Amniotic epithelial cell (primary cell): ENCODE measurements at regions not wholly inside any gene's neighbourhood (a gene's known extent, or its start where the extent isn't known, plus 50 kb on each side); places are given as distances from the start of the nearest gene placed in this dataset.
A peak's percentile ranks its signal among the peaks of the same experiment; 100 is the strongest.

ENCODE experiments used
- DNase-seq: peaks from one replicate; pipeline ENCODE4 v3.0.0-alpha.2; 2010; ENCODE audit warnings: low read depth

DNA sequence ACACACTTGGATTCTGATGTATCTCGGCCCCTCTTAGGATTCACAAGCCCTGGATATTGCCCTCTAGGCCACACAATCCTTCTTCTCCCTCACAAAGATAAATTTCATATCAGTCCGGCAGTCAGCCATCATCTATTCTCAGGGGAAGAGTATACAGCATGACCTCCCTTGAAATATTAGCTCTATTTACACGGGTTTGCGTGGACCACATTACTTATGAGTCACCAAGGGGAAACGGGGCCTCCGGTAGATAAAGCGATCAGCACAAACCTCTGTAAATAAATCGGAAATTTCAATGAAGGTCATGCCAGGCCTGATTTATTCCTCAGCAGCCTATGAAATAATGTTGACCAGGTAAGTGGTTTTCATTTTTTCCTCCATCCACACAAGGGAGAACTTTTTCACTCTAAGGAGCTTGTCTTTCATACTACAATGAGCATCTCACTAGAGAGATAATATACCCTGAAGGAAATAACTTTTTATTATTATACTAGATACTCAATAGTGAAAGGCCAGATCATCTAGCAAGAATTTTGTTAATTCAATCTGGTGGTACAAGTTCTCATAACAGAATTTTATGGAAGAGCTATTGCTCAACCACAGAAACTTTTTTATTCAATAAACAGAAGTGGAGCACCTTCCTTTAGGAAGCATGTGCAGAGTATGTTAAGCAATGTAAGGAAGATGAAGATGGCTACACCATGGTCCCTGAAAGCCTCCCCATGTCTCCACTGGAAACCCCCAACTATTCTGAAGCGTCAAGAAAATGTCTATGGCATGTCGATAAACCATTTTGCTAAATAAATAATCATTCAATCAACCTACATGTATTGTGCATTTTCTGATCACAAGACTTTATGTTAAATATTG is 125.2 kb upstream of the PIK3C3 start:
- DNase-seq = peak; percentile 53

DNA sequence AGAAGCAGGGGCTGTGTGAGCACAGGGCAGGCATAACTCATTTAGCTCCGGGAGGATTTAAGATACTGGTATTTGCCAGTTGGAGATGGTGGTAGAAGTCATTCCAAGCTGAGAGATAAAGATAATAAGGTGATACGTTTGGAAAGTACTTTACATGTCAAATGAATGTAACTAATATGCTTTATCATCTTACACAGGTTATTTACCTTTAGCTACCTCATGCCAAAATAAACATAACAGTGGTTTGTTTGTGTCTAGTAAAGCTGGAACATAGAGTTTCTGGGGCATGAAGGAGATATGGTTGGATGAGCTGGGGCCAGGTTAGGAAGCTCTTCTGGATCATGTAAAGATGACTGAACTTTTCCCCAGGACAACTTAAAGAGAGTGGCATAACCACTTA is 126.9 kb upstream of the PIK3C3 start:
- no peak for DNase-seq

DNA sequence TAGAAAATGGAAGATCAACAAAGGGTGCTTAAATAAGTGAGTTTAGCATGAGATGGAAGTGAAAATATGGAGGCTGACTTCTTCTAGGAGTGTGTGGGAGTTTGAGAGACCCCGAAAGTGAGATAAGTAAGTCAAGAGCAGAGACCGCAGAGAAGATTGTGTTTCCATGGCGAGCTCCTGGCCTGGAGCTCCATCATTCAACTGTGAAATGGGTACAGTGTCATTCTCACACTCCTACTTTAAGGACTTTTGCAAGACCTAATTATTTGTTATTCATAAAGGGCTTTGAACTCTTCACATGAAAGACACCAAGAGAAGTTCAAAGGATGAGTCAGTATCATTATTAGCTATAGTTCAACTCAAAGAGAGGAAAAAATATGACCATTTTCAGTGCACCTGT is 134.2 kb upstream of the PIK3C3 start:
- DNase-seq = no peak

DNA sequence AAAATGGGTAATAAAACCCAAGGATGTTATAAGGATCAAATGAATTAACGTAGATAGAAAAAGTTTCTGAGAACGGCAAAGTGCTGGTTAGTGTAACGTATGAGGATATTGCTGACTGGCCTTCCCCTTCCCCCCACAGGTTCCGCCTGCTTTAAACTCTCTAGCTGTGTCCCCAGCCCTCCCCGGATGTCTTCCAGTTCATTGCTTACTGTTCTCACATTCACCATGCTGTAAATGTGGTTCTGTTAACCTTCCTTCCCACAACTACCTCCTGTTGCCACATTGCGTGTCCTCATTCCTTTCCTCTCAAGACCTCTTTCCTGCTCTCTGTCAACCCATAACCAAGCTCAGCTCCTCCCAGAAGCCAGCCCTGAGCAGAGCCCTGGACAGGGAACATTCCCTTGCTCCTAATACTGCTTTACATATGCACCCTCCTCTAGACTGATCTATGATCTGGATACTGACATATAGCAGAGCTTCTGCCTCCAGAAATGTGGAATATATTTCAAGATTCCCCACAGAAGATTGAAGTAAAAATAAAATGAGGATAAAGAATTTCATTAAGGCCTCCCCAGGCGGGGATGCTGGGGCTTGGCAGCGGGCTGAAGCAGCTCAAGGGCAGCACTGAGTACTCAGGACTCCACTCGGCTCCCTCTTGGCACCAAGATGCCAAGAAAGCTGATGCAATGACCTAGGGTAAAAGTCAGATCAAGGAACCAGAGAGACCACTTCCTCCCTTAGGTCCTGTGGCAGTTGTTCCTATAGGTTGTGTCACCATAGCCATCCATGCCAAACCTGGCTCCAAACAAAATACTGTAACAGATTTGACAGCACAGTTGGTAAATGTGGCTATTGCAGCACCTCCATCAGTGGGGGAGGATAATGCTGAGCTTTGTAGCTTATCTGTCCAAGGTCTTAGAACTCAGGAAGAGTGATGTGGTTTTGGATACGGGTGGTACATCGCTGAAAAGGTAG is 136.4 kb upstream of the PIK3C3 start:
- DNase-seq = peak; percentile 13

DNA sequence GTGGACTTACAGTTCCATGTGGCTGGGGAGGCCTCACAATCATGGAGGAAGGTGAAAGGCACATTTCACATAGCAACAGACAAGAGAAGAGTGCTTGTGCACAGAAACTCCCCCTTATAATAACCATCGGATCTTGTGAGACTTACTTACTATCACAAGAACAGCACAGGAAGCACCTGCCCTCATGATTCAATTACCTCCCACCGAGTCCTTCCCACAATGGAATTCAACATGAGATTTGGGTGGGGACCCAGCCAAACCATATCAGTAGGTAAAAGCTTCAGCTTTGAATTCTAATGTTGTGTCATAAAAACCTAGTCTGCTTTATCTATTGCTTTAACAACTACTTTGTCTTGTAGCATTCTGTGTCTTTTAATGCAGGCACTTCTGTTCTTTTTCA is 140.4 kb upstream of the PIK3C3 start:
- no peak for DNase-seq

DNA sequence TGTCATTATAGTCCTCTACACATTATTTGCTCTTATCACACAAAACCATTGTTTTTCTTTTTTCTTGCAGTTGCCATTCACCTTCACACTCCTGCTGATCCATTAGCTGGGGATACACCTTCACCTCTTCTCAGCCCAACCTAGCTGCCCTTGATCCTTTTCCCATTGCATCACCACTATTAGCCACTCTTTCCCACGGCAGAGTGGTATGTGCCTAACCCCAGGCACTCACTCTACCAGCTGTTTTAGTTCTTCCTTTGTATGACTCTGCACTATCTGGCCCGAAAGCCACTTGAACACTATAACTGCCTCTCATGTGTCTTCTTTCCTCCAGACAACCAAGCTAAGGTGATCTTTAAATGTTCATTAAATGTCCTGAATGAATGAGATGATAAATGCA is 145.4 kb upstream of the PIK3C3 start:
- DNase-seq = no peak

DNA sequence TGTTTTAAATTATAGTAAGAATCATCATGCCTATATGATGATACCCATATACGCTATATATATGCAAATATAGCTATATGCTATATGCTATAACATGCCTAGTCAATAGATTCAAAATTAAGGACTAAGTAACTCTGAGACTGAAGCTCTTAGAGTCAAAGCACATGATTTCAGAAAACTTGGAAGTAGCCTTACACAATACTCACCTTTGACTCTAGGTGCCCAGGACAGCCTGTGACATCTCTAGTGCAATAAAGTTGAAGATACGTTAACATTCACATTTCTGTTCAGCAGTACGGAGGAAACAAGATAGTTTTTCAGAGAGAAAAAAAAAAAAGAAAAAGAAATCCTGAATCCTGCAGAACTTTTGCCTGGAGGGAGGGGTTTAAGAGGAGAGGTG is 149.7 kb upstream of the PIK3C3 start:
- DNase-seq = no peak

DNA sequence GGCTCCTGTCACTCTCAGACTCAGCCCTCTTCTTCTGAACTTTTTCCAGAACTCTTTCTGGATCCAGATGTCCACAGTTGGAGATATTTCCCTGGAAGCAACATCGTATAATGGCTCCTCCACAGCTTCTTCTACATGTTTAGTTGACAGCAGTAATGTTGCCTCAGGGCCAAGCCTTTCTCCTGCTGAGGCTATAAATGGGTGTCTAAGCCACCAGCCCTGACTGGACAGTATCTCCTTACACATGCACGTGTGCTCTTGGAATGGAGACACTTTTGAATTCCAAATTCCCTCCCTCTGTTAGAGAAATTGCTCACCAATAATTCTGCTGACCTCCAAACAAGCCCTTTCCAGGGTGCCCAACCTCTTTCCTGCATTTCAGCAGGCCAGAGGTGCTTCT is 156.2 kb upstream of the PIK3C3 start:
- DNase-seq = no peak

DNA sequence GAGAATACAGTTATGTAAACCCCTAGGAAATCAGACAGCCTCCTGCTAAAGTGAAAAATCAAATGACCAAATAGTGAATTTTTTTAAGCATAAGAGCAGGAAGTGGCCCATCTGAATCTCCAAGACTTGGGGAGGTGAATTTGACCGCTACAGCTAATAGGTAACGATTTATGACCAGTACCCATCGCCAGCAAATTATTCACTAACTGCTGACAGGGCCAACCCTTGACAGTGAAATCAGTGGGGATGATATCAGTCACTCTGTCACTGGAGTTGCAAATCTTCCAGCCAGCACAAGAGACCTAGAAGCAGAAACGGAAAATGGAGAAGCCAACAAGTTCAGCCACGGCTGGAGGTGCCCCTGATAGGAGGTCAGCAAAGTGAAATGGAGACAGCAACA is 164.3 kb upstream of the PIK3C3 start:
- DNase-seq = no peak

DNA sequence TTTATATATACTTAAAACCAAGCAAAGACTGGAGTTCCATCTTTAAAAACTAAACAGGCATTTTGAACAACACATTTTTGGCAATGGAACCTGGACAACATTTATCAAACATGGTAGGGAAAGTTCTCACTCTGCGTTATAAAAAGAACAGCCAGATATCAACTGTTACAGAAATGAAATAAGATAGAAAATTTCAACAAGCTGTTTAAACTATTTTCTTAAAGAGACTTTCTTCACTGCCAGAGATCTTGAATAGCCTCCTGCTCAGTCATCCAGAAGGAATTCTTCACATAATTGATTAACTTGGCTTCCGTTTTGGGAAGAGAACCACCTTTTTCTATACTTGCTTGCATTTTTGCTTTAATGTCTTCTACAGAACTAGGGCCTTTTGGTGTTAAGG is 166.0 kb upstream of the PIK3C3 start:
- DNase-seq = no peak

DNA sequence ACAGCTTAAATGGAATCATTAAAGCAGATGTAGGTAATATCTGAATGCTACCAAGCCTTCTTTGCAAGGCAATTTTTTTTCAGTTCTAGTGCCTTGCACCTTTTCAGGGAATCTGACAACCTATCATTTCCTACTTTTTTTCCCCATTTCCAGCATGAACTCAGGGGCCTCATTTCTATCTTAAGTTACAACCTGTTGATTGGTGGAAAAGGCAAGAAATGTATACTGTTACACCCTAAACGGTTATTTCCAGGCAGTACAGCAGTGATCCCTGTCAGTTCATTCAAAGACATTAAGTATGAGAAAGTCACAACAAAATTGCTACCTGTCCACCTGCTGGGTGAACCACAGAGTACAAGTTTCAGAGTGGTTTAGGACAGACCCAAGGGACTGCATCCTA is 171.2 kb upstream of the PIK3C3 start:
- no peak for DNase-seq

DNA sequence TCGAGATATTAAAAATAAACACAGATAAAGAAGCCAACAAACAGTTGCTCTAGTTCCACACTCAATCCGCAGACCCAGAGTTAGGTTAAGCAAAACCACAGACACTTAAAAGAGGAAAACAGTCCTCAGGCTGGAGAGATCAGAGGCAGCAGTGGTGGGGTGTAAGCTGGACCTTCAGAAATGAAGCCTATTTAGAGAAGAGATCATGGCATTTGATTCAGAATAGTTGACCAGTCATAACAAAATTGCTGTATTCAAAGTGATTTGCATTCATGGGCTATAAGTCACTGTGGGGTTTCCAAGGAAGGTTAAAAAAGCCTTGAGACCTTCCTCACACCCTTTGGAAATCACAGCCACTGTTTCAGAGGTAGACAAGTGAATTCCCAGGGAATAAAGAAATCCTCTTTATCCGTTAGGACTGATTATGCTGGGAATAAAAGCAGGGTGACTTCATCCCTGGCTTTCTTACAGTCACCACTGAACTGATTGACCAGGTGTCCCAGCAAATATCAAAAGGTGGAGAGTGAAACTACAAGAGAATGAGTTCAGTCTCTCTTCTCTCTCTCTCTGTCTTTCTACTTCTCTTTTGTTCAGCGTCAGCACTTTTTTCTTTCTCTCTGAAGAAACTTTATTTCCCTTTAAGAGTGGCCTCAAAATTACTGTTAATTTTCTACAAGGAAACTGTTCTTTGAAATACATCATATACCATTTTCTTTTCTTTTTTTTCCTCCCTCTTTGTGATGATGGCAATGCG is 171.8 kb upstream of the PIK3C3 start:
- DNase-seq = no peak

DNA sequence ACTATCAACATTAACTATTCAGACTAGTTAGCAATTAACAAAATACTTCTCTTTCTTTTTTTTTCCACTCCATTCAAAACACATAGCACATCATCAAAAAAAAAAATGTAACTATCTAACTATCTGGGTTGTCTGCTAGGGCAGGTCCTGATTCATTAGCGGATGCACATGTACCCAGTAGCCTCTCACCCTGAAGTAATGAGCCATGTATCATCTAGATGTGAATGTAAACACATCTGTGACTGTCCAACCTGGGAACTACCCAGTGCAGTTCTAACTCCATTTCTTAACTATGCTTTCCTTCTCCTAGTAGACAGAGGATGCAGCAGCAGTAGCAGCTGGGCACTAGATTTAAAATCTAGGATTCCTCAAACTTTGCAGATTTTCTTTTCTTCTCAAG is 183.1 kb upstream of the PIK3C3 start:
- peak; percentile 33 for DNase-seq

DNA sequence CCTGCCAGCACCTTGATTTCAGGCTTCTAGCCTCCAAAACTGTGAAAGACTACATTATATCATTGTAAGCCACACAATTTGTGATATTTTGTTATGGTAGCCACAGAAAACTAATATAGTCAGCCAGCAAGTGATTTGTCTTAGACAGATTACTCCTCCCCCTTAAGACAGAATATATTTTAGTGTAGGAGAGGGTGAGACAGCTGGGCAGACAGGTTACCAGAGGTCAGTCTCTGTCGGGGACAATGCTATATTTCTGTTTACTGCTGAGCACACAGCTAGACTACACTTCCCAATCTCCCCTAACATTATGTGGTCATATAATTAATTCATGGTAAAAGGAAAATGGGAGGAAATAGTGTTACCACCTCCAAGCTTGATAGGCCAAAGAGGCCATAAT is 185.8 kb upstream of the PIK3C3 start:
- DNase-seq = no peak

DNA sequence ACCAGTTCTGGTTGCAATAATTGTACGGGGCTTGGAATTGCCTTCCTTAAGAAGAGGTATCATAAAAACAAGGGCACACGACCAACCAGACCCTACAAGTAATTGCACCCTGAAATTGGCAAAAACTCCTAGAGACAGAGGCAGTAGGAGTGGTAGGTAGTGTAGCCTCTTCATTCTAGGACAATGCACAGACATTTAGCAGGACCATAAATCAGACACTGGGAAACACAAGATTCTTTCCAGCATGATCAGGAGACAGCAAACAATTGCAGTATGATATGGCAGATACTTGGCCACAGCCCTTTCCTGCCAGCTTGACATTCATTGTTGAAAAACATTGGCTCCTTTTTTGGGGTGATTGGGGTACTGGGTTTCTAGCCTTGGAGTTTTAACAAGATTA is 186.6 kb upstream of the PIK3C3 start:
- no peak for DNase-seq

DNA sequence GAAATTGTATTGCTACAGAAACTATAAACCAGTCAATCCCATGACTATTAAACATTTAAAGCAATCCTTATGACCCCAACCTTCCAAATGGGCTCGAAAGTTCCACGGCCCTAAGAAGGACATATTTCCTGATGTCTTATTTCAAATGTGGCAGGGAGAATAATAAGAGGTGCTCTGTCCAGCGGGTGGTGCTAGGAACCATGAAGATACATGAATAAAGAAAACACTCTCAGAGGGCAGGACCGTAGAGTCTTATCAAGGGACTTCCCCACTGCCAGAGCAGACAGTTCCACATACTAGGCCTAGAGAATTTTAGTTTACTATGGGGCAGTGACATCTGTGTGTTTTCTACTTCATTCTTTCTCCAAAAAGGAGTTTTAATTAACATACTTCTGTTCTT is 187.1 kb upstream of the PIK3C3 start:
- peak; percentile 68 for DNase-seq

DNA sequence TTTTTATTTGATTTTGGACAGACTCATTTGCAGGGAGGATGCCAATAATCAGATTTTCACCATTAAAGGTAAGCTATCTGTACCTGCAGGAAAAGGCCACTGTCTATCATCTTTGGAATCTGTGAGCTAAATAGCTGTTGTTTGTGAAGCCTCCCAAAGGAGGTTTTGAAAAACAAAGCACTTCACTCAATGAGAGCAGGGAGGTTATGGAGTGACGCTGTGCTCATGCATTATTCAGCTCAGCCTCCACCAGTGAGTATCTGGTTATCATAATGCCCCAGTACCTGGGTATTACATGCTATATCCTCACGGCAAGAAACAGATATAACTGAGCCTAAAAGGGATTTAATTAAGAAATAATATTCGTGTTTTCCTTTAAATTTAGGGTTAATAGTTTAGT is 189.6 kb upstream of the PIK3C3 start:
- DNase-seq = no peak

DNA sequence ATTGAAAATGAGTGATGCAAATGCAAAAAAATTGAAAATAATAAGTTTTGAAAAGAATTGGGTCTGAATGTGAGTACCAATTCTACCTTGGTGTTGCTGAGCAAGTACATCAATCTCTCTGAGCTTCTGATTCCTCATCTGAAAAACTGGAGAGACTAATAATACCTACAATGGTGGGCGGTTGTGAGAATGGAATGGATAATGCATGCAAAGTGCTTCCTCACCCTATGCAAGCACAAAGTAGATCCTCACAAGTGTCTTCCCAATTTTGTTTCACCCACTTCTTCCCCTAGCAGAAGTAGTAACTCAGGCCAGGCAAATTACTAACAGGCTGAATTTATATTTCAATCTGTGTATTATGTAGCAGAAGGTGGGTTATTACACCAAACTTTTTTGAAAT is 191.7 kb upstream of the PIK3C3 start:
- DNase-seq = no peak

DNA sequence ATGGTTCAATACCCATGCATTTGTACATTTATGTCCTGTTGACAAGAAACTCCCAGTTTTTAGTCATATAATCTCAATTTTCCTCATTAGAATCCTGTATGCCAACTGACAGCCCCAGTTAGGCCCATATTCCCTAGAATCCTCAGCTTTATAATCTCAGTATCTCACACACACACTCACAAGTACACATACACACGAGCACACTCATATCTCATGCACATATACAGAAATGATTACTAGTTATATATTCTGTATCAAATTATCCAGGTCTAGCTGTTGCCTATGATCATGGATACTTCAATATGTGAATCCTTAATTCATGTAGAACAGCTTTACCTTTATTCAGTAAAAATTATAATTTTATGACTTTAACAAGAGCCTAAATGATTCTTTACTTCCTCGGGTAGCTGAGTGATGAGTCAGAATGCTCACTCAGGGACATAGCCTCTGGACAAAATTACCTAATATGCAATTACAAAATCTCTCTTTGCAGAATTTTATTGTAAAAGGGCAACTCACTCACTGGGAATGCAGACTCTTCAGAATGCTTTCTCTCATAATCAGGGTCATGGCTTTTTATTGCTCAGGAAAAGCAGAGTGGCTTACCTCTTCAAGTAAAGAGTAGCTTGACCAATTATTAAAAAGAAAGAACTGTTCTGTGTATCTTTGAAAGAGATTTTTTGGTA is 193.6 kb upstream of the PIK3C3 start:
- DNase-seq = peak; percentile 93

DNA sequence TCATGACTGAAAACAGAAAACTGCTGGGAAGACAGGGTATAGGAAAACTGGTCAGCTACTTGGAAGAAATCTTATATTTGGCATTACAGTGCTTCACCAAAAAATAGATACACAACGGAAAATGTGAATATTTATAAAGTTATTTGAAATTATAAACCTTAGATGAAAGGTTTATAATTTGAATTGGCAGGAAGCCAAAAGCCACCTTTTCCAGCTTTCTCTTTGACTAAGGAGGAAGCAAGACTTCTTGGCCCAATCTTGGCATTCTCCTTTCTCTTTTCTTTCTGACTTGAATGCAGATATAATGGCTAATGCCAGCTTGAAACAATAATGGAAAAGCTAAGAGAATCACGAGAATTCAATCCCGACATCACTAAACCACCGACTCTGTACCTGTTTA is 196.5 kb upstream of the PIK3C3 start:
- DNase-seq = no peak

DNA sequence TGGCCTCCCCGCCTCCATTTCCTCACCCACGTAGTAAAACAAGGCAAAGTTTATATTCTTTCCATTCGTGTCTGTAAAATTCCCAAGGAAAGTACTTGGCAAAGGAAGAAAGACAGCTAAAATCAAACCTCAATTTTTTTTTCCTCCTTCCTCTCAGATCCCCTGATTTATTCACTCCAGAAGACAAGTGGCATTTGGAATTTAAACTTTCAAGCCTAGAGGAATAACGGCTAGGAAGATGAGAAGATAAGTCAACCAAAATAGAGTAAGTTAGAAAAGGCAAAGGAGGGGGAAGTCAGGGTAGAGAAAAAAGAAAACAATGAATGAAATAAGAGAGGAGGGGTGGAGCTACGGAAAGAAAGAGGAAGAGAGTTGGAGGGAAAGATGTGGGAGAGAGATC is 198.9 kb upstream of the PIK3C3 start:
- no peak for DNase-seq

DNA sequence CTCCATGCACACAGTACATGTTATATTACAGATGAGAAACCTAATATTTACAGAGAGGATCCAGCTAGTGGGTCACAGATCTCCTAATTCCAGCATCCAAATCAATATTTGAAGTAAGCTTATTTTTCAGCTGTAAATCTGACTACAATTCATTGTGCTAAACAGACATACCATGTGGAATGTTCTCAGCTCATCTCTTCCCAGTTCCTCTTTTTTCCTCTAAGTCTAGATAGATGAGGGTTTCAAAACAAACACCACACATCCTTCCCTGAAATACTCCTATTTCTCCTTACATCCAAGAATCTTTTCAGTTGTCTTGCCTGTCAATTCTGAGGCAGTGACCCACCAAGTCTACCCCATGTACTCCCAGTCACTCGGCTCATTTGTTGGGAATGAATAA is 200.7 kb upstream of the PIK3C3 start:
- DNase-seq = no peak
